ENCODE measurements at regions not wholly inside any gene's neighbourhood (a gene's known extent, or its start where the extent isn't known, plus 50 kb on each side); places are given as distances from the start of the nearest gene placed in this dataset.
A peak's percentile ranks its signal among the peaks of the same experiment; 100 is the strongest.

DNA sequence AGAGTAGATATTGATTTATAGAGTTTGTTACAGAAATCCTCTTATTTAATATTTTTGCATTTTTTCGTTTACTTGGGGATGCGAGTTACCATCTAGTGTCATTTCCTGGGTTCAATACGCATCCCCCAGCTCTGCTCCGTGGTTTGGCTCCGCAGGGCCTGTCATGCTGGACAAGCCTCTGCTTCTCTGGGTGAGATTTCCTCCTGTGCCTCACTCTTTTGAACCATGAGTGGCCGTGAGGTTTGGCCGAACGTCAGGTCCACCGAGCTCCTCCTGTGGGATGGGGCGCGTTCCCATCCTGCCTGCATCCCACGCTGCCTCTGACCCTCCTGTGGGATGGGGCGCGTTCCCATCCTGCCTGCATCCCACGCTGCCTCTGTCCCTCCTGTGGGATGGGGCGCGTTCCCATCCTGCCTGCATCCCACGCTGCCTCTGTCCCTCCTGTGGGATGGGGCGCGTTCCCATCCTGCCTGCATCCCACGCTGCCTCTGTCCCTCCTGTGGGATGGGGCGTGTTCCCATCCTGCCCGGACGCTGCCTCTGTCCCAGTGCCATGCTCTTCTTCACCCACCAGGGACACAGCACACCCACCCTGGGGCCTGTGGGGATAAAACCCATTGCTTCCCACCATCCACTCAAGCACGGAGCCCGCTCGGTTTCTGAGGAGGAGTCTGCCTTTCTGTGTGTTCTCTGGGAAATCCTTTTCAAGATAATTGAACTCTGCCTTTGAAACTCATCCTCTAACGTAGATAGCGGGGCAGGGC lies 506.8 kb downstream of the BRD1 start:
- TF ChIP-seq, protein P1, sequence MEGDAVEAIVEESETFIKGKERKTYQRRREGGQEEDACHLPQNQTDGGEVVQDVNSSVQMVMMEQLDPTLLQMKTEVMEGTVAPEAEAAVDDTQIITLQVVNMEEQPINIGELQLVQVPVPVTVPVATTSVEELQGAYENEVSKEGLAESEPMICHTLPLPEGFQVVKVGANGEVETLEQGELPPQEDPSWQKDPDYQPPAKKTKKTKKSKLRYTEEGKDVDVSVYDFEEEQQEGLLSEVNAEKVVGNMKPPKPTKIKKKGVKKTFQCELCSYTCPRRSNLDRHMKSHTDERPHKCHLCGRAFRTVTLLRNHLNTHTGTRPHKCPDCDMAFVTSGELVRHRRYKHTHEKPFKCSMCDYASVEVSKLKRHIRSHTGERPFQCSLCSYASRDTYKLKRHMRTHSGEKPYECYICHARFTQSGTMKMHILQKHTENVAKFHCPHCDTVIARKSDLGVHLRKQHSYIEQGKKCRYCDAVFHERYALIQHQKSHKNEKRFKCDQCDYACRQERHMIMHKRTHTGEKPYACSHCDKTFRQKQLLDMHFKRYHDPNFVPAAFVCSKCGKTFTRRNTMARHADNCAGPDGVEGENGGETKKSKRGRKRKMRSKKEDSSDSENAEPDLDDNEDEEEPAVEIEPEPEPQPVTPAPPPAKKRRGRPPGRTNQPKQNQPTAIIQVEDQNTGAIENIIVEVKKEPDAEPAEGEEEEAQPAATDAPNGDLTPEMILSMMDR (IDR thresholded peaks at IDR 0.05) = no peak
- Histone ChIP-seq H3K27ac (no peak overlapping the region), H3K4me3 (no peak overlapping the region), H3K4me1 (no peaks in the 10 kb centered on the region), H3K9me3 (no peaks in the 10 kb centered on the region), H3K36me3 (no peaks in the 10 kb centered on the region), H3K27me3 (peaks cover 0 to 78% of the 10 kb centered on the region in 2 donors)
- ATAC-seq (no peak), DNase-seq (peak in 1 of 4 donors; percentile 10)
- intact Hi-C loops (cut with DNase I) = no loop called here

DNA sequence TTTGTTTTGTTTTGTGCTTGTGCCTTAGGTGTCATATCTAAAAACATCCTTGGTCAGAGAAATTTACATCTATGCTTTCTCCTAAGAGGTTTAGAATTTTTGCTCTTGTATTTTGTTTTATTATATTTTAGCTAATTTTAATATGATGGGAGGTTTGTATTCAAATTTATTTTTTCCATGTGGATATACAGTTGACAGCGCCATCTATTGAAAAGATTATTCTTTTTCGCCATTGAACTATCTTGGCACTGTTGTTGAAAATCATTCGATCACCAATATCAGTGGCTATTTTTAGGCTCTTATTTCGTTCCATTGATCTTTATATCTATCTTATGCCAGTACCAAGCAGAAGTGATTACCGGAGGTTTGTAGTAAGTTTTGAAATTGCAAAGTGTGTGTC lies 510.3 kb downstream of the BRD1 start:
- Histone ChIP-seq H3K4me1 (no peaks in the 10 kb centered on the region), H3K27me3 (peaks cover 0 to 51% of the 10 kb centered on the region in 2 donors), H3K9me3 (no peaks in the 10 kb centered on the region), H3K4me3 (no peak overlapping the region), H3K36me3 (no peaks in the 10 kb centered on the region), H3K27ac (no peak overlapping the region)
- no peak for DNase-seq
- TF ChIP-seq, protein P1 (IDR thresholded peaks at IDR 0.05) = no peak
- intact Hi-C loops (cut with DNase I) = no loop called here
- no peak for ATAC-seq

GRCh38 chr22:49312601-49313000 lies 515.1 kb downstream of the BRD1 start:
- no peak overlapping the region for H3K27ac ChIP-seq
- TF ChIP-seq, protein P1 (IDR thresholded peaks at IDR 0.05) = no peak
- peaks cover 0 to 37% of the 10 kb centered on the region in 2 donors for H3K27me3 ChIP-seq
- H3K4me3 ChIP-seq = no peak overlapping the region
- no peaks in the 10 kb centered on the region for H3K4me1 ChIP-seq
- no peaks in the 10 kb centered on the region for H3K9me3 ChIP-seq
- intact Hi-C loops (cut with DNase I) = no loop called here
- no peak for ATAC-seq
- no peak for DNase-seq
- no peaks in the 10 kb centered on the region for H3K36me3 ChIP-seq

DNA sequence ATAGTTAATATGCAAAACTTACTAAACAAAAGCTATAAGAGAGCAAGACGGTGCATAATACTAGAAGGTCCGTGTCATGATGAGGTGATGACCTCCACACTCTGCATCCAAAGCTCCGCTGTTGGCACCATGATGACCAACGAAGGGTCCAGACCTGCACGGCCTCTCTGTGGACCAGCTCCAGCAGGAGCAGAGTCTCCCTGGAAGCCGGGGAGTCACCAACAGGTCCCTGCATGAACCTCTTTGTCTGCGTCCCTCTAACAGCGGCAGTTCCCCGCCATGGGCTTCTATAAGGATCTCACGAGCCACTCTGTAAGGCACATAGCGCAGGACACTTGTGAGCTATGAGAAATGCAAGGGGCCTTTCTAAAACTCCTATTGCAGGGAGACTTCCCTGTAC lies 517.3 kb downstream of the BRD1 start:
- intact Hi-C loops (cut with DNase I) = no loop called here

DNA sequence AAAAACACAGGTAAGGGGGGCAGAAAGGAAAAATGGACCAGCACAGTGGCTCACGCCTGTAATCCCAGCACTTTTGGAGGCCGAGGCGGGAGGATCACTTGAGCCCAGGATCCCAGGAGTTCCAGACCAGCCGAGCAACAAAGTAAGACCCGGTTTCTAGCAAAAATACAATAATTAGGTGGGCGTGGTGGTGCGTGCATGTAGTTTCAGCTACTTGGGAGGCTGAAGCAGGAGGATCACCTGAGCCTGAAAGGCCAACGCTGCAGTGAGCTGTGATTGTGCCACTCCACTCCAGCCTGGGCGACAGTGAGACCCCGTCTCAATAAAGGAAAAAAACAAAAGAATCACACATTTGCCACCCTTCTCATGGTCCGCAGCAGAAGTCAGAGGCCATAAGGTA lies 519.4 kb downstream of the BRD1 start:
- intact Hi-C loops (cut with DNase I) = loop anchor here in 1 of 2 donors (10.0 kb wide), 1 partner anchor 733 kb away; no protein-coding TSS in a partner anchor
- Histone ChIP-seq H3K27ac (no peak overlapping the region), H3K4me3 (no peak overlapping the region), H3K9me3 (no peaks in the 10 kb centered on the region), H3K4me1 (no peaks in the 10 kb centered on the region), H3K36me3 (no peaks in the 10 kb centered on the region), H3K27me3 (peaks cover 0 to 79% of the 10 kb centered on the region in 2 donors)
- TF ChIP-seq, protein P1 (IDR thresholded peaks at IDR 0.05) = no peak
- peak in 1 of 4 donors; percentile 9 for DNase-seq
- ATAC-seq = no peak

More for the DNA sequence above, 517.3 kb downstream of the BRD1 start:
- no peak overlapping the region for H3K4me3 ChIP-seq
- TF ChIP-seq, protein P1 (IDR thresholded peaks at IDR 0.05) = no peak
- no peak overlapping the region for H3K27ac ChIP-seq
- ATAC-seq (no peak), DNase-seq (peak in 2 of 4 donors; percentile 4 to 17)
- peaks cover 0 to 58% of the 10 kb centered on the region in 2 donors for H3K27me3 ChIP-seq
- H3K9me3 ChIP-seq = no peaks in the 10 kb centered on the region
- no peaks in the 10 kb centered on the region for H3K4me1 ChIP-seq
- H3K36me3 ChIP-seq = no peaks in the 10 kb centered on the region

Measured in left lung (tissue), 4 donors.